ENCODE measurements at regions not wholly inside any gene's neighbourhood (a gene's known extent, or its start where the extent isn't known, plus 50 kb on each side); places are given as distances from the start of the nearest gene placed in this dataset.
"Not testable (repeated sequence)": the region's sequence is repeated elsewhere in the genome, so short reads cannot be mapped to it uniquely, and the experiment has no call there.

DNA sequence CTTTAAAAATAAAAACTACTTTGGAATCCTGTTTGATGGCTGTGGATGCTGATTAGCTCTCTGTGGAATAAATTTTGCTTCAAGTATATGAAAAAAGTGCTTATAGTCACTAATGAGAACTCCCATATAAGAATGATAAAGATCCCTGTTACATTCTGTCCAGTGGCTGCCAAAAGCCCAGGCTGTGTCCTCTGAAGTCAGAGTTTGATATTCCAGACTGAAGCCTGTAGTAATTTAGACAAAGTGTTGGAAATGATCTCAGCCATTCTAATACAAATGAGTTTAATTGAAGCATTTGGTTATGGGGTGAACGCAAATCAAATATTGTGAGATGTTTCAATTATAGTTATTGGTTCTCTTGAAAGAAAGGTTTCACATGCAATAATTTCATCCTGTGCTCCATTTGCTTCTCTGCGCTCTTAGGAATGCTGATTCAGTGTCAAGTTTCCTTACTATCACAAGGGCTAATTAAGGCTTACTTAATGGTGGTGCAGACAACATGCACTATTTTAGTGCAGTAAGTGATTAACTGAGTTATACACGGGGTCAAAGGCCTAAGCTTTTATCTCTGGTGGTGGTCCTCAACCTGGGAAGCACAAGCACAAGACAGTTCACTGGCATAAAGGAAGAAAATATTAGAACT is 867.6 kb downstream of the SORCS1 start:
- ATAC-seq (no peak), DNase-seq (no peak)

DNA sequence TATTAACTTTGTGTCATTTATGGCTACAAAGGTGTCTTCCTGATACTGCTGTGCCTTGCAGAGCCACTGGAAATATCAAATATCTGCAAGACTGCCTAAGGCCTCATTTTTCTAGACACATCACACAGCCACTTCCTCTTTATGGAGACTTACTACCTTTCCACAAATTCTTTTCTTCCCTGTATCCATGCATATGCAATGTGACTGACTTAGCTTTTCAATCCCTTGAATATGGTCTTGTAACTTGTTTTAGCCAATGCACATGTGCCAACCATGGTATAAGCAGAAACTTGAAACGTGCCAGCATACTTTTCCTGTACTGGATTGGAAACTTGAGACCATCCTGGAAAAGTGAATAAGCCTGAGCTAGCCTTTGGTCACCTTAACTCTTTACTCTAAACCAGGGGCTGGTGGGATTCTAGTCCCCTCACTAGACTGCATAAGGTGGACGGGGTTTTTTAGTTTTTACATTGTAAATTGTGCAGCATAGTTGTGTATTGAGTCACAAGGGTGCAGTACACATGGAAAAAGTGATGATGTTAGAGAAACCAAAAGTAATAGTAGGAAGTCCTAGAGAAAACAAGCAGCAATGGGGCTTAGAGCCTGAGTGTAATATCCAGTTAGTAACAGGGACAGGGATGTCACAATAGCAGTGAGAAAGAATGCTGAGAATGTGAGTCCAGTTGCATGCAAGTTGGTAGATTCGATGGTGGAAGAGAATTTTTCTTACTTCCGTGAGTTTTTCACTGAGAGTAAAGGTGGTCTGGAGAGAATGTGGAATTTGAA is 879.5 kb downstream of the SORCS1 start:
- no peak for DNase-seq
- ATAC-seq: no peak

GRCh38 chr10:106280896-106281460 is 883.5 kb downstream of the SORCS1 start:
- ATAC-seq (no peak), DNase-seq (no peak)

GRCh38 chr10:106278383-106278782 is 886.1 kb downstream of the SORCS1 start:
- ATAC-seq (no peak), DNase-seq (no peak)

DNA sequence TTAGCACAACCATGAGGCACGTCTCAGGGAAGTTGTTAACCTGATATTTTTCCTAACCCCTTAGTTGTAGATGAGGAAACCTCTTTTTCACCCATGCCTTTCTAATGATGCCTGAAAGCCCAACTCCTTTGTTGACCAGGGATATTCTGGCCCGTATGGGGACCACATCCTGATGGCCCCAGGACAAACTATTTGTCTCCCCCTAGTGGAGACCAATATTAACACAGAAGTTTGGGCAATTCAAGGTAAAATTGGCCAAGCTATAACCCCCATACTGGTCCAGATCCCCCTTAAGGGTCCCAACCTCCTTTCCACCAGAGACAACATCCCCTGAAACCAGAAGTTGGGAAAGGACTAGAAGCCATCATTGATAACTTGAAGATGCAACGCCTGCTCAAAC is 893.3 kb downstream of the SORCS1 start:
- DNase-seq: no peak

GRCh38 chr10:106268000-106268399 is 896.5 kb downstream of the SORCS1 start:
- DNase-seq (no peak), ATAC-seq (no peak)

More for the DNA sequence above, 893.3 kb downstream of the SORCS1 start:
- ATAC-seq: no peak

DNA sequence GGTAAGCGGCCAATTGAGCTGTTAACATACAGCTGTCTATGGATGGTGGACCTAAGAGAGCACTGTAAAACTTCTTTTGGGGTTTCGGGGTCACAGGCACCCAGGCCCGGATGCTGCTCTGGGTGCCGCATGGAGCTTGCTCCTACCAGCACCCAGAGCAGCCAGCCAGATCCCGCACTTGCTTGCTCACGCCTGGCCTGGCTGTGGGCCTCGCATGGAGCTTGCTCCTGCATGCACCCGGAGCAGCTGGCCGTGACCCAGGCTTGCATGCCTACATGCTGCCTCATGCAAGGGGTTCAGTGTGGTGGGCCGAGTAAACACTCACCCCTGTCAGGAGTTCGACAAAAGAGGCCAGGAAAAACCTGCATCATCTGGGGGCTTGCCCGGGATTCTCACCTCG is 896.9 kb downstream of the SORCS1 start:
- DNase-seq: no peak
- ATAC-seq: no peak

DNA sequence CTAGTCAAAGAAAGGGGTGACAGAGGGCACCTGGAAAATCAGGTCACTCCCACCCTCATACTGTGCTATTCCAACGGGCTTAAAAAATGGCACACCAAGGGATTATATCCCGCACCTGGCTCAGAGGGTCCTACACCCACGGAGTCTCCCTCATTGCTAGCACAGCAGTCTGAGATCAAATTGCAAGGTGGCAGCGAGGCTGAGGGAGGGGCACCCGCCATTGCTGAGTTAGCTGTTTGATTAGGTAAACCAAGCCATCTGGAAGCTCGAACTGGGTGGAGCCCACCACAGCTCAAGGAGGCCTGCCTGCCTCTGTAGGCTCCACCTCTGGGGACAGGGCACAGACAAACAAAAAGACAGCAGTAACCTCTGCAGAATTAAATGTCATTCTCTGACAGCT is 907.1 kb downstream of the SORCS1 start:
- not testable (repeated sequence) for DNase-seq, ATAC-seq

GRCh38 chr10:106255111-106255678 is 909.3 kb downstream of the SORCS1 start:
- no peak for DNase-seq

GRCh38 chr10:106254071-106254470 is 910.4 kb downstream of the SORCS1 start:
- DNase-seq: no peak

More at GRCh38 chr10:106255111-106255678, 909.3 kb downstream of the SORCS1 start:
- no peak for ATAC-seq

DNA sequence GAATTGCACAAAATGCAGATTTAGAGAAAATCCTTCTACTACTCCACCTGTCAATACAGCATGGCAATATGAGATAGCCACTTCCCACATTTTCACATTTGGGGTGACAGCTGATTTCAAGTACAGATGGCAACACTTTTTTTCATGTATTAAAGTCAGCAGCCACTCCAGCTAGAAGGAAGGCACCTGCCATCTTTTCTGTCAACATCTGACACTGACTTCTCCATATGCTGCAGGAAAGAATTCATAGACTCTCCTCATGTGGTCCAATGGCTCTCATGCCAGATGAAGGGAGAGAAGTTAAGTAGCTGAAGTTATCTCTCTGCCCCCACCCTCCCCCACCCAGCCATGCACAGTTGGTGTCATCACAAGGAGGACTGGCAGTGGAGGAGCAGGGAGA is 912.0 kb downstream of the SORCS1 start:
- no peak for DNase-seq
- ATAC-seq: no peak

More at GRCh38 chr10:106254071-106254470, 910.4 kb downstream of the SORCS1 start:
- ATAC-seq: no peak

DNA sequence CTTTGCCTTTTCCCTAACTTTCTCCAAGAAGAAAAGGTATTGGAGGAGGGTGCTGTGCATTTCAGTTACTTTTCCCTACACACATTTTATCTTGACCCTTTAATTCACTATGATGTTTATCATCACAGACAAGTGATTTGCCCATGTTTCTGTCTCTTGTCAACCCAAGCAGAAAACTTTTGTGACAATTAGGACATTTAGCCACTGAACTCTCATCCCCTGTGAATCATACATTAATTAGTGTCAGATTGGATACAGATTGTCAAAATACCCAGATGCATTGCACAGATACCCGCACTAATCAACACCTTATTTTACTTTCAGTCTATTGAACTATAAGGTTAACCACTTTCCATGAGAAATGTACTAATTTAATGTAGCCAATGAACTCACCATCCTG is 912.9 kb downstream of the SORCS1 start:
- DNase-seq (no peak), ATAC-seq (no peak)

DNA sequence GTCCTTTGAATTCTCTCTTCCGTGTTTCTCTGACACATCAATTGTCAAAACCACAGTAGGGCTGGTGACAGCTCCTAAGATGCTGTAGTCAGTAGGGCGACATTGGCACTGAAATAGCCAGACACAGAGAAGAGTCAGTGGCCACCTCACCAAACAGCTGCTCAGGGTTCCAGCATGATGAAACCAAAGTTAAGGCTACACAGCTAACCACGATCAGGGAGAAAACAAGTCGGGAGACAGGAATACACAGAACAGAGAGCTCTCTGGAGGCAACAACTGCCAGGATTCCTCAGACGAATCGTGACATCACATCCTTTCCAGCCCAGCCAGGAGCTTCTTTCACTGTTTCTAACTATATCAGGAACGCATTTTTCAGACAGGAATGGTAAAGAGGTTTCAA is 922.2 kb downstream of the SORCS1 start:
- DNase-seq (no peak), ATAC-seq (no peak)

DNA sequence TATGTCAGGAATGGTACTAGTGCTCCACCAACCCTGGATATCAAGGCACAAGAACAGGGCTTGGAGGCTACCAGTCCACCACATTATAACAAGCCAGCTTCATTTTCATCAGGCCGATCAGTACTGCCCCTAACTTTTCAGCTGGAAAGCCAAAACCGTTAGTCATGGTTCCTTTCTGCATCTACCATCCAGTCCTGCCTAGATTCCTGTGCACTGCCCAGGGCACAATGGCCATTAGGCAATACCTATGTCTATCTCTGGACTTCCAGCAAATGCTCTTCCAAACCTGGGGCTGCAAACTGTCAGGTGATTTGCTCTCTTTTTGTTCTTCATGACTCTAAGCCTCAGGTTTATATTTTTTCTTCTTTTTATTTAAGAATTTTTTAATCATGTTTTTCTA is 937.7 kb downstream of the SORCS1 start:
- no peak for ATAC-seq
- no peak for DNase-seq

- DNase-seq: no peak
- ATAC-seq: no peak
These were observed 938.4 kb downstream of the SORCS1 start for GRCh38 chr10:106226142-106226541.

DNA sequence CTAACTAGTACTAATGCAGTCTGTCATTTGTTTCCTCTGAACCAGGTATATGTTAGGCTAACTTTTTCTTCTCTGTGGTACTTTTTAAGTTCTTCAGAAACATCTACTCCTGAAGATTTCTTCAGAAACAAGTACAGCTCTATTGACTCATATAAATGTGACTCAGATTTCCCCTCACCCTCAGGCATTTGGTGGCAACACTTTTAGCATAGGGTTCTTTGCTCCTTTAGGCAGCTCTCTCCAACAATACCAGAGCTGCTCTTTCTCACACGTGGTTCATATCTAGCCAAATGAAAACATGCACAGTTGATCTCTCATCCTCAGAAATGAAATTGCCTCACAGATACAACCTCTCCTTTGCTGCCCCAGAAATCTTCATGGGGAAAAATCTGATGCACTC is 939.8 kb downstream of the SORCS1 start:
- ATAC-seq (no peak), DNase-seq (no peak)

- DNase-seq: no peak
- ATAC-seq: no peak
These were observed 946.9 kb downstream of the SORCS1 start for GRCh38 chr10:106217627-106218026.

GRCh38 chr10:106216085-106216484 is 948.4 kb downstream of the SORCS1 start:
- DNase-seq: no peak
- ATAC-seq: no peak

DNA sequence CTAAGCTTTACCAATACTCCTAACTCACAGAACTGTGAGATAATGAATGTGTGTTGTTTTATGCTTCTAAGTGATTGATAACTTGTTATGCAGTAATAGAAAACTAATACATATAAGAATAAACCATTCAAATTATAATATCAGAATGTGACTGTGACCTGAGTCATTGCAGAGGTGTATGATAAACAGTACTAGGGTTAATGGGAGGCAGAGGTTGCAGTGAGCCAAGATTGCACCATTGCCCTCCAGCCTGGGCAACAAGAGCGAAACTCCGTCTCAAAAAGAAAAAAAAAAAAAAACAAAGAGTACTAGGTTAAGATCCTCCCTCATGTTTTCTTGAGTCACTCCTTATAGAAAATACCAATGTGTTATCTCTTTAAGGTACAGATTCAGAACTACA is 950.3 kb downstream of the SORCS1 start:
- no peak for DNase-seq
- no peak for ATAC-seq

GRCh38 chr10:106213493-106213892 is 951.0 kb downstream of the SORCS1 start:
- ATAC-seq: no peak
- DNase-seq: no peak

GRCh38 chr10:106198275-106198674 is 966.2 kb downstream of the SORCS1 start:
- no peak for DNase-seq
- ATAC-seq: no peak

- DNase-seq (no peak), ATAC-seq (no peak)
These were observed 975.2 kb downstream of the SORCS1 start for GRCh38 chr10:106189292-106189691.

- ATAC-seq (no peak), DNase-seq (no peak)
These were observed 978.6 kb downstream of the SORCS1 start for GRCh38 chr10:106185951-106186350.

Data from stimulated activated naive CD8-positive, alpha-beta T cell treated with anti-CD3 and anti-CD28 coated beads, Interleukin-15, Interleukin-2, amounts not matched to agents 100 U/mL and 50 U/mL, for 24 hours (primary cell).